H1 (cell line): ENCODE measurements at regions not wholly inside any gene's neighbourhood (a gene's known extent, or its start where the extent isn't known, plus 50 kb on each side); places are given as distances from the start of the nearest gene placed in this dataset.

Experiments used
- TEAD4 ChIP-seq: IDR thresholded peaks from 2 replicates; pipeline ENCODE4 v1.6.1; 2012; ENCODE audit warnings: low read depth, low read length, inconsistent platforms, mixed read lengths

- TF ChIP-seq TEAD4 = no peak
Observed at GRCh38 chr14:87255058-87255457, 737.9 kb downstream of the GALC start (continued).
